Left lobe of liver (tissue), 2 donors: ENCODE measurements at regions not wholly inside any gene's neighbourhood (a gene's known extent, or its start where the extent isn't known, plus 50 kb on each side); places are given as distances from the start of the nearest gene placed in this dataset.
"Not testable (repeated sequence)": the region's sequence is repeated elsewhere in the genome, so short reads cannot be mapped to it uniquely, and the experiment has no call there.

Source experiments
- ATAC-seq: fragments of 200-7000 bp; cut with Tn5 transposase; one replicate; pipeline ENCODE4 v1.9.1; 2020; ENCODE audit warnings: mild to moderate bottlenecking, moderate library complexity
- DNase-seq: peaks from one replicate; pipeline ENCODE4 v3.0.0-alpha.2; 2020; ENCODE audit warnings: low spot score
- donor health status: DM: no; HTN: no; CAD: no; lungs with moderate emphysema.
- donor health status: DM: no; HTN: yes; CAD: no.

DNA sequence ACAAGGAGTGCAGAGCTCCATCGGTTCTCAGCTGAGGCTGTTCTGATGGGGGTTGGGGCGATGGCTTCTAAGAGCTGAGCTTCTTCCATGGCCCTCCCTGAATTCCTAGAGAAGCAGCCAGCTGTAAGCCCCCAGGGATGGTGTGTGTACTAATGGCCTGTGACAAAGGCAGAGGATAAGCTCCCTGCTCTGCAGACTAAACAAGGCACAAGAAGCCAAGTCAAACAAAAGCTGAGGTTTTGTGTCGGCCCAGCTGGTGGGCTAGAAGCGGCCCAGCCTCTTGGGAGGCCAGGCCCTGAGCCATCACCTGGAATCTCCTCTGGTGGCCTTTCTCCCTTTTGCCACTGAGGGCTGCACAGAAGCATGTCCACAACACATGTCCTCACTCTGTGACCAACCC is 75.0 kb upstream of the XPA start:
- no peak for DNase-seq
- ATAC-seq: no peak

DNA sequence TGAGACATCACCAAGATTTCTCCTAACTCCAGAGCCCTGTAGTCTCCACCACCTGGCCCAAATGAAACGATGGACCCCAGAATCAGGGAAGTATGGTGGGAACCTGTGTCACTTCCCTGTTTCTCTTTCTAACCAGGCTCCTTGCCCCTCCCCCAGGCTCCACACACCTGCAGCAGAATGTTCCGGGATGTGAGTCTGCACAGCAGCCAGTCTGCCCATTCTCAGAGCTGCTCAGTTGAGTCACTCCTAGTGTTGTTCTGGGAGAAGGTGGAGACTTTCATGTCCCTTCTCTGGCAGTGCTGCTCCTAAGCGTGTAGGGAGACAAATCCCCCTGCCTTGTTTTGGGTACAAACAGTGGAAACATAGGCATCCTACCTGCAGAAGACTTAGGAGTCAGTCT is 76.0 kb upstream of the XPA start:
- no peak for DNase-seq
- ATAC-seq: no peak

DNA sequence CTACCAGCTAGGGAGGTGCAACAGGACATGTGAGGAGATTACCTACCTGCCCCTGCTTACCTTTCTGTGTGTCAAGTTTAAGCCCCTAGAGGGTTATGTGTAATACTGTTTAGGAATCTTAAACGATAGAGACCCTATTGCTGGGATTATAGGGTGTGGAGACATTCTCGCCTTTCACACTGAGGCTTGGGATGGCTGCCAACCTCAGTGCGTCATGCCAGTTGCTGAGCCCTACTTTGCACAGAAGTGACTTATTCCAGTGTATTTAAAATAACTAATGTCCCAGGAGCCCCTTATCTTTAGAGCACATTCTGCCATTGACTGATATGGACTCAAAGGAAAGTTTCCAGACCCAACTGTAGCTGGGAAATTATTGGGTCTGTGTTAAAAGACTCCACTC is 76.6 kb upstream of the XPA start:
- no peak for DNase-seq
- ATAC-seq: no peak

DNA sequence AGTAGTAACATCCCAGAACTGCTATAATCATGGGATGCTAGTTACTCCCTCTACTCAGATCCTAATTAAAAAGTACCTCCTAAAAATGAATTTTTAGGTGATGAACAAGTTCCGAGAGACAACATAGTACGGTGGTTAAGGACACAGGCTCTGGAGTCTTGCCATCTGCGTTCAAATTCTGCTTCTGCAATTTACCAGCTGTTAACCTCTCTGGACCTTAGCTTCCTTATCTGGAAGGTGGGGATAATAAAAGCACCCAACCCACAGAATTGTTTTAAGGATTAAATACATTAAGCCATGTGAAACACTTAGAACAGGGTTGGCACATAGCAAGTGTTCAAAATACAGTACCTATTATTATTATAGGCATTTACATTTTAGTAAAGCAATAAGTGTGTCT is 77.5 kb upstream of the XPA start:
- DNase-seq (no peak), ATAC-seq (no peak)

DNA sequence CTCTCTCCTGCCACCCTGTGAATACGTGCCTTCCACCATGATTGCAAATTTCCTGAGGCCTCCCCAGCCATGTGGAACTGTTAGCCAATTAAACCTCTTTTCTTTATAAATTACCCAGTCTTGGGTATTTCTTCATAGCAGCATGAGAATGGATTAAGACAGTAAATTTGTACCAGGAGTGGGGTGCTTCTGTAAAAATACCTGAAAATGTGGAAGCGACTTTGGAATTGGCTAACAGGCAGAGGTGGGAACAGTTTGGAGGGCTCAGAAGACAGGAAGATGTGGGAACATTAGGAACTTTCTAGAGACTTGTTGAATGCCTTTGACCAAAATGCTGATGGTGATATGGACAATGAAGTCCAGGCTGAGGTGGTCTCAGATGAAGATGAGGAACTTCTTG is 74.3 kb upstream of the FOXE1 start:
- DNase-seq, ATAC-seq: not testable (repeated sequence)

DNA sequence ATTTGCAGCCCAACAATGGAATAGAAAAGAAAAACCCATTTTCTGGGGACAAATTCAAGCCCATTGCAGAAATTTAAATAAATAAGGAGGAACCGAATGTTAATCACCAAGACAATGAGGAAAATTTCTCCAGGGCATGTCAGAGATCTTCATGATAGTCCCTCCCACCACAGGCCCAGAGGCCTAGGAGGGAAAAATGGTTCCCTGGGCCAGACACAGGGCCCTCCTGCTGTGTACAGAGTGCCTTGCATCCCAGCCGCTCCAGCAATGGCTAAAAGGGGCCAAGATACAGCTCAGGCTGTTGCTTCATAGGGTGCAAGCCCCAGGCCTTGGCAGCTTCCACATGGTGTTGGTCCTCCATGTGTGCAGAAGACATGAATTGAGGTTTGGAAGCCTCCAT is 73.4 kb upstream of the FOXE1 start:
- no peak for DNase-seq
- ATAC-seq: no peak

DNA sequence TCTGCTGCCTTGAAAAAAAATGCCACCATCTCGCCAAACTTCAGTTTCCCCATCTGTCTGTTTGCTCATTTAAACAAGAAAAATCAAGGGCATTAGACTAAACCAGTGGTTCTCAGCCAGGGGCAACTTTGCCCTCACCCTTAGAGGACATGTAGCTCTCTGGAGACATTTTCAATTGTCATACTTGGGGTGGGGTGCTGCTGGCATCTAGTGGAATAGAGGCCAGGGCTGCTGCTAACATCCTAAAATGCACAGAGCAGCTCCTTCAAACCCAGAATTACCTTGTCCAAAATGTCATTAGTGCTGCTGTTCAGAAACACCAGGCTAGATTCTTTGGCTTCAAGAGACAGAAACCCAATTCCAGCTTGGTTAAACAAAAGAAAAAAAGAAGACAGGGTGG is 71.1 kb upstream of the FOXE1 start:
- ATAC-seq (peak; percentile 63), DNase-seq (no peak)

DNA sequence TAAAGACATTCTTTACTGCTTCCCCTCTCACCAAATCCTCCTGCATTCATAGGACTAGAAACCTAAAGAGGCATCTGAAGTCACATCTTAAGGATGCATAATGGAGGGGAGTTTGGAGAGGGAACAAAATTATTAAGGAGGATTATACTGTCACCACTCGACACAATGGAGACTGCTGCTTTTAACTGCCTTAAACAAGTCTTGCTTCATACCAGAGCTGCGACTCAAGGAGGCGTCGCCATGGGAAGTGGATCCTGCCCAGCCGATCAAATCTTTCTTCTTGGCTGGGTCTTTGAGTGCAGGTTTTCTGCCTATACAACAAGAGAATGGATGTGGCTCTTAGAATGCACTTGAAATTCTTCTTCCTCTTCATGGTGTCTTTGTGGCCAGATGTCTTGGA is 66.7 kb upstream of the FOXE1 start:
- ATAC-seq (no peak), DNase-seq (no peak)

DNA sequence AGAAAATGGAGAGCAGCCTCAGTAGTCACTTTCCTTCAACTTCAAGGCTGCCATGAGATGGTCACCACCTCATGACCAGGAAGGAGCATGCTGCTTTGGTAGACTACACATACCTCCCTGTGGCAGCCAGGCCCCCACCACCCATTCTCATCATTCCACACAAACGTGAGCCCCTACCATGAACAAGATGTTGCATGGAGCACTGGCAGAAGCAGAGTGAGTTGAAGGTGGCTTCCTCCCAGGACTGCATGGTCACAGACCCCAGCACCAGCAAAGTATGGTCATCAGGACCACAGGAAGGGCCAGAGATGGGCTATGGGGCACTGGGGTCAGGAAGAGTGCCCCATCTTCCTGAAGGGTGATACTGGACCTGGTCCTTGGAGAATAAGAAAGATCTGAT is 65.5 kb upstream of the FOXE1 start:
- ATAC-seq (no peak), DNase-seq (no peak)

DNA sequence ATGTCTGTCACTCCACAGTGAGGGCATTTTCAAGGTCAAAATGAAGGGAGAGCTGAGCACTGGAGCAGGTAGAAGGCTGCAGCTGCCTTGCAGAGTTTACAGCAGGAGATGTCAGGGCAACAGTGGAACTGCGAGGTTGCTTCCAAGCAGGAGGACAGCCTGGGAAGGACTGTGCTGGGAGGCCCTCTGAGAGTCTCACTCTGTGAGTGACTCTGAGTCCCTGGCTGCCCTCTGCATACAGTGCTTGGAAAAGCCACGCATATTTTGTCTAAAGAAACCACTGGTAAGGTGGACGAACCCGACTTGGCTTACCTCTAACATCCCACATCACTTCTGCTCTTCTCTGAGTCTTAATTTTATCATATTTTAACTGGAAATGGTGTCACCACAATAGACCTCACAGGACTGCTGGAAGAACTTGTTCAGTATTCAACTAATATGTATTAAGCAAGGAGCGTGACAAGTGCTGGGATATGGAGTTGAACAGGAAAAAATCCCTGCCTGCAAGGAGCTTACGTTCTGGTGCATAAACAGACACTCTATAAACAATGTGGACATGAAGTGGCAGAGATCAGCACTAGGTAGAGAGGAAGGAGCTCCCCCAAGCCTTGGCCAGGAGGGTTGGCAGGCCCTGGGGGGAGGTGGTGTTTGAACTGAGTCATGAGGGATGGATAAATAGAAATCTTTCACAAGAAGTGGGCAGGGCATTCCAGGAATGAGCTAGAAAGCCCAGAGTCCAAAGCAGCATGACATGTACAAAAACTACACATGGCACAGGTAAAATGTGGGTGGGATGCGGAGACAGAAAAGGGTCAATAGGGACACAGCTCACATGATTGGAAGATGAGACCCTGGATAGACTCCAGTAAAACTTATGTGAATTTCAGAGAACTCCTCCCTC is 64.0 kb upstream of the FOXE1 start:
- ATAC-seq: peak; percentile 85
- peak; percentile 53 for DNase-seq

DNA sequence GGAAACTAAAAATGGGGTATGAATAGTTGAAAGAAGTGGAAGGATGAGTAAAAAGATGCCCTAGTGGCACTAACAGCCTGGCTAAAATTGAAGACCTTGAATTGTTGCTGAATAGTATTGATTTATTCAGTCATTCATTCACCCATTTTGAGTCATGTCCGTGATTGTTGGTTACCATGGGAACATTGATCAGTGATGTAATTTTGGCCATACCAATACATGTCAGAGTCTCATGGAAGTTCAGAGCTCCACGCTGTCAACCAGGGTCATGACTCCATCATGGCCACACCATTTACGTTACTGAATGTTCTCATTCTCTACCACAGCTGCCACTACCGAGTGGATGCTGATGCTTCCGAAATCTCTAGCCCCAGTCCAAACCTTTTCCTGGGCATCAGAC is 62.5 kb upstream of the FOXE1 start:
- ATAC-seq (no peak), DNase-seq (no peak)

DNA sequence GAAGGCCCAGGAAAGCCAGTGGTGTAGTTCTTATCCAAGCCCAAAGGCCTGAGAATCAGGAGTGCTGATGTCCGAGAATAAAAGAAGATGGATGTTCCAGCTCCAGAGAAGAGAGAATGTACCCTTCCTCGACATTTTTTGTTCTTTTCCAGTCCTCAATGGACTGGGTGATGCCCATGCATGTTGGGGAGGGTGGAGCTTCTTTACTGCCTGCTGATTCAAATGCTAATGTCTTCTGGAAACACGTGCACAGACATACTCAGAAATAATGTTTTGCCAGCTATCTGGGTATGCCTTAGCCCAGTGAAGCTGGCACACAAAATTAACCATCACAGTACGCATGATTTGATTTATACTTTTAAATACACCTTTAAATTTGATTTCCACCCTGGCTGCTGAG is 61.5 kb upstream of the FOXE1 start:
- ATAC-seq (no peak), DNase-seq (no peak)

DNA sequence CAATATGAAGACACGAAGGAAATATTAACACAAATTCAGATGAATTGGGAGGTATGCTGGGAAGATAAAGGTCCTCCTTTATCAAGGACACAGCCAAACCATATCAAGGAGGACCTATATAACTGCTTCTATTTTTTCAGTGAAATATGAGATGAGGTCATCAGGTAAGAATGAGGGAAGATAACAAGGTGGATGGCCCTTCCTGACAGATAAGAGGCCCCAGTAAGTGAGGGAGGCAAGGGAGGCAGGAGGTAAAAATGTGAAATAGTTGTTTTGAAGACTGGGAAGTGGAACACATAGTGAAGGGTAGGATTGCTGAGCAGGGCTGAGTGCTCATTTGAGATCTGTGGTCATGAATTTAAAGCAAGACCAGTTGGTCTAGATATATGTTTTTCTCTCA is 60.0 kb upstream of the FOXE1 start:
- DNase-seq (no peak), ATAC-seq (no peak)

DNA sequence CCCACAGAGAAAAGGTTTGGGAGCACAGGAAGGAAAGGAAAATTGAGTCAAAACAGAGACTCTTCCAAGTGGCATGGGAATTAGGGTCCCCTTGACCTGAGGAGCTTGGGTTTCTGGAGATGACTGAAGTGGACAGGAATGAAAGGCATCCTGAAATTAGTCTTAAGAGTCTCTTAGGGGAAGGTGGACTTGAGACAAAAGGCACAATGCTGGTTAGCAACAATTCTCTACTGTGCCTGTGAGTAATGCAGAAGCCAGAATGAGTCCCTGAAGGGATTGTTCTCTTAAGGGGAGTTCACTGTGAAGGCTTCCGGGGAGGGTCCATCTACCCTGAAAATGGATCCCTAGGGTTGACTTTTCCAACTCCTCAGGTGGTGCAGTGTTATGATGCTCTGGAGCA is 58.4 kb upstream of the FOXE1 start:
- no peak for ATAC-seq
- DNase-seq: no peak

DNA sequence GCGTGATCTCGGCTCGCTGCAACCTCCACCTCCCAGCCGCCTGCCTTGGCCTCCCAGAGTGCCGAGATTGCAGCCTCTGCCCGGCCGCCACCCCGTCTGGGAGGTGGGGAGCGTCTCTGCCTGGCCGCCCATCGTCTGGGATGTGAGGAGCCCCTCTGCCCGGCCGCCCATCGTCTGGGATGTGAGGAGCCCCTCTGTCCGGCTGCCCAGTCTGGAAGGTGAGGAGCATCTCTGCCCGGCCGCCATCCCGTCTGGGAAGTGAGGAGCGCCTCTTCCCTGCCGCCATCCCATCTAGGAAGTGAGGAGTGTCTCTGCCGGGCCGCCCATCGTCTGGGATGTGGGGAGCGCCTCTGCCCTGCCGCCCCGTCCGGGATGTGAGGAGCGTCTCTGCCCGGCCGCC is 56.9 kb upstream of the FOXE1 start:
- DNase-seq: not testable (repeated sequence)

DNA sequence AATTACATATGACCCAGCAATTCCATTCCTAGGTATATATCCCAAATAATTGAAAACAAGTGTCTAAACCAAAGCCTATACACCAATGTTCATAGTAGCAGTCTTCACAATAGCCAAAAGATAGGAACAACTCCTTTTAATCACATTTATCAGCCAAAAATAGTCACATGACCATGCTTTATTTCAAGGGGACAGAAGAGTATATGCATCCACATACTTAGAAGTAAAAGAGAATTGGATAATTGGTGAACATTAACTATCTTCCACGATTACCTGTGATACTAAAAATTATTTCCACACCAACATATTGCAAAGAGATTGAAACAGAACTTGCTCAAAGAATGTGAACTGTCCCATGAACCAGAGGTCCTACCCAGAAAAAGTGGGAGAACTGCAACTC is 51.8 kb upstream of the FOXE1 start:
- DNase-seq (no peak), ATAC-seq (no peak)

More for the DNA sequence above, 56.9 kb upstream of the FOXE1 start:
- not testable (repeated sequence) for ATAC-seq

DNA sequence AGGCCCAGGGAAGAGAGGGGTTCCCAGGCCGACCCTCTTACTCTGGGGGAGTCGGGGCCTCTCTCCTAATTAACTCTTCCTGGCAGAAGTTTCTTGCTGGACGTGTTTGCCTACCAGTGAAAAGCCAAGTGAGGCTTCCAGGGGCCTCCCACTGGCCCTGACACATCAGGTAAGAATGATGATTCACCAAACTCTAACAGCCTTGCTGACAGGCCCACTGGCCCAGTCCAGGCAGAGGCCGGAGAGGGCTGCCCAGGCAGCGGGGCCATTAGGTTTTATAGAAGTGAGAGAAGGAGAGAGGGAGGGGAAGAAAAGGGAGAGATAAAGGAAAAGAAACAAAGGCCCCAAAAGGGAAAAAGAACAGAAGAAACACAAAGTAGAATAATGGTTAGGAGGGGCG is 50.8 kb upstream of the FOXE1 start:
- no peak for ATAC-seq
- no peak for DNase-seq

DNA sequence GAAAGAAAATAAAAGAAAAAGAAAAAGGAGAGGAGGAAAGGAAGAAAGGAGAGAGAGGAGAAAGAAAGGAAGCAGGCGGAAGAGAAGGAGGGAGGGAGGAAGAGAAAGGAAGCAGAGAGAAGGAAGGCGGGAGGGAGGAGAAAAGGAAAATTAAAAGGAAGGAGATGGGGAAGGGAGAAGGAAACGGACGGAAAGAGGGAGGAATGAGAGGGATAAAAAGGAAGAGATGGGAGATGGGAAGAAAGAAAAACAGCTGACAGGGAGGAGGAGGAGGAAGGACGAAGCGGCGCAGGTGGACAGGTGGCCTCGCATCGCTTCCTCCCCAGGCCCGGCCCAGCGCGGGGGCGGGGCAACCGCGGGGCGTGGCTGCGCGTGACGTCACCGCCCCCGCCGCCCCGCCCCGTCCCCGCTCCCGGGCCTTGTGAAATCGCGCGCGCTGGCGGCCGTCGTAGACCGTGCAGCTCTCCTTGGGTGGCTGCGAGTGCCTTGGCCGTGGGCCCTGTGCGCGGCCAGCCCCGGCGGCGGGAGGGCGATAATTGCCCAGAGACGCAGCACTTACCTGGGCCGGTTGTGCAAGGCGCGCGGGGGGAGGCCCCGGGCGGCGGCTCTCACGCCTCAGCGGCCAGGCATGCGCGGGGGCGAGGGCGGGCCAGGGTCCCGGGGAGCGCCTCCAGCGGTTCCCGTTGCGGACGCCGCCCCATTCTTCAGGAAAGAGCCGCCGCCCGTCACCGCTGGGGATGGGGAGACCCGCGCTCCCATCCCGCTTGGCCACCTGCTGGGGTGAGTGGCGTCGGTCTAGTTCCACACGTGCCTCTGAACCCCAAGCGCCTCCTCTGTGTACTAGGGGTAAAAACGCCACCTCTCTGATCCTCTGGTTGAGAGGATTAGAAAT is 49.6 kb upstream of the FOXE1 start:
- ATAC-seq (peak; percentile 97), DNase-seq (peak; percentile 90)
